ENCODE measurements at regions not wholly inside any gene's neighbourhood (a gene's known extent, or its start where the extent isn't known, plus 50 kb on each side); places are given as distances from the start of the nearest gene placed in this dataset.

DNA sequence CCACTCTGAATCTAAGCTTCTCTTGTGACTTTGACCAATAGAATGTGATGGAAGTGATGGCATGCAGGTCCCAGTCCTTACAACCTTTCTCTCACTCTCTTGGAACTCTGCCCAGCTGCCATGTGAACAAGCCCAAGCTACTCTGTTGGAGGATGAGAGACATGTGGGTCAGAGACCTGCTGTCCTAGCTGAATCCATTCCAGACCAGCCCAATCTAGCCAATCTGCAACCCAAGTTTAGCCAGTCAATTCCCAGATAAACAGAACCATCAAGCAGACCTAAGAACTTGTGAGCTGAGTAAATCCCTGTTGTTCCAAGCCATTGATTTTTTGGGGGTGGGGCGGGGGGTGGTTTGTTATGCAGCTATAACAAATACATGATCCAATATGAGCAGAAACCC, 69.2 kb upstream of the GRK3 start:
- POLR2A ChIA-PET (ENCODE audit: partially characterized antibody), result interaction anchor here (0.8 to 2.3 kb wide), 3 partner anchors 11 to 16 kb away, joined by 3 to 8 read pairs (median 3); no protein-coding TSS in a partner anchor
- H3K36me3 ChIP-seq (ENCODE audit: control insufficient read depth in 2 of 4, insufficient read depth in 4 of 4, low read length in 3 of 4), result no peaks in the 10 kb centered on the region; a peak in 1 of 8 replicates
- no peaks in the 10 kb centered on the region; a peak in 1 of 7 replicates for H3K4me1 ChIP-seq (replicated peaks in 1 of 4; ENCODE audit: control insufficient read depth in 3 of 4, insufficient read depth in 4 of 4, low read length in 3 of 4)
- no peak overlapping the region for H4K5ac ChIP-seq (ENCODE audit: insufficient read length, low read depth, low read length)
- H3K79me1 ChIP-seq (ENCODE audit: low read depth, low read length), result no peaks in the 10 kb centered on the region
- H2BK5ac ChIP-seq (ENCODE audit: low read depth, low read length), result no peak overlapping the region
- no peaks in the 10 kb centered on the region for H4K20me1 ChIP-seq (replicated peaks in 1 of 2; ENCODE audit: control insufficient read depth in 1 of 2, insufficient read depth in 2 of 2, low read length in 2 of 2)
- no peak overlapping the region for H3K56ac ChIP-seq (replicated peaks; ENCODE audit: insufficient read length, low read depth, low read length)
- no peak overlapping the region for H2BK12ac ChIP-seq (ENCODE audit: low read depth, low read length)
- H2AK5ac ChIP-seq (ENCODE audit: low read depth, low read length), result no peak overlapping the region
- no peak overlapping the region for H2BK15ac ChIP-seq (ENCODE audit: low read length)
- no peak for TF ChIP-seq EZH2 (IDR thresholded peaks at IDR 0.05; ENCODE audit: low read depth, low read length, severe bottlenecking)
- no peak for TF ChIP-seq ASH2L (IDR thresholded peaks at IDR 0.05; ENCODE audit: low read length)
- TF ChIP-seq CTBP2 (IDR thresholded peaks at IDR 0.05; ENCODE audit: borderline replicate concordance, insufficient read depth, insufficient read length, low read length), result no peak
- TF ChIP-seq CEBPB (IDR thresholded peaks at IDR 0.05; ENCODE audit: low read depth, low read length), result no peak
- no peak for TF ChIP-seq RNF2 (IDR thresholded peaks at IDR 0.05; ENCODE audit: borderline replicate concordance, low read depth, low read length, missing control alignments, poor library complexity, severe bottlenecking)
- CTCF ChIA-PET (ENCODE audit: partially characterized antibody), result interaction anchor here (0.6 to 1.1 kb wide), 4 partner anchors 19 to 207 kb away, joined by 3 to 5 read pairs (median 4); no protein-coding TSS in a partner anchor
- WGBS, 2 experiments (ENCODE audit: extremely low coverage in 1 of 2, insufficient coverage in 1 of 2, insufficient read length in 1 of 2, insufficient replicate concordance in 2 of 2, low coverage in 1 of 2, low lambda C conversion rate in 2 of 2, missing lambda C conversion rate in 1 of 2), result 82% methylated on average over 1 of the region's 1 CpG; no CpG with 5 or more reads in 1 of the 2 experiments
- no peaks in the 10 kb centered on the region for H3K23me2 ChIP-seq (ENCODE audit: low read depth, low read length)
- no peak overlapping the region for H4K91ac ChIP-seq (replicated peaks; ENCODE audit: insufficient read length, low read length)
- H2BK120ac ChIP-seq (replicated peaks; ENCODE audit: low read depth, low read length), result no peak overlapping the region
- no peak overlapping the region for H3K14ac ChIP-seq (ENCODE audit: insufficient read length)
- no peaks in the 10 kb centered on the region for H3K27me3 ChIP-seq (replicated peaks in 1 of 4; ENCODE audit: control insufficient read depth in 3 of 4, extremely low read depth in 1 of 4, insufficient read depth in 3 of 4, low read length in 3 of 4)
- FAIRE-seq, result no peak
- no peak overlapping the region for H4K8ac ChIP-seq (ENCODE audit: extremely low read depth, insufficient read depth, low read length)
- no peak overlapping the region for H3K4me3 ChIP-seq (ENCODE audit: extremely low read depth in 1 of 4, insufficient read depth in 2 of 4, low read depth in 3 of 4, low read length in 4 of 4)
- no peak overlapping the region for H3K27ac ChIP-seq (ENCODE audit: low read depth, low read length)
- H3K4ac ChIP-seq (replicated peaks; ENCODE audit: insufficient read length, low read depth, low read length), result no peak overlapping the region
- H3K79me2 ChIP-seq (ENCODE audit: control insufficient read depth in 1 of 2, insufficient read depth in 2 of 2, low read length in 2 of 2), result no peaks in the 10 kb centered on the region
- H3K23ac ChIP-seq (ENCODE audit: insufficient read length), result no peak overlapping the region
- no peak overlapping the region for H2BK20ac ChIP-seq (ENCODE audit: low read length)
- no peak for DNase-seq (ENCODE audit: low read depth in 1 of 2, low spot score in 2 of 2)
- no peaks in the 10 kb centered on the region for H3K9me3 ChIP-seq (ENCODE audit: insufficient read depth in 2 of 2, low read depth in 1 of 2, low read length in 1 of 2)
- H3K4me2 ChIP-seq (ENCODE audit: insufficient read depth in 1 of 2, low read depth in 2 of 2, low read length in 2 of 2), result no peak overlapping the region
- H2AFZ ChIP-seq (ENCODE audit: low read length), result no peak overlapping the region
- no peak overlapping the region for H3K9ac ChIP-seq (replicated peaks in 1 of 4; ENCODE audit: extremely low read depth in 1 of 4, low read depth in 3 of 4, low read length in 3 of 4)
- H3K18ac ChIP-seq (ENCODE audit: extremely low read depth, low read length), result no peak overlapping the region

All from H1 (cell line).